ENCODE measurements at regions not wholly inside any gene's neighbourhood (a gene's known extent, or its start where the extent isn't known, plus 50 kb on each side); places are given as distances from the start of the nearest gene placed in this dataset.
A peak's percentile ranks its signal among the peaks of the same experiment; 100 is the strongest.
"Not testable (repeated sequence)": the region's sequence is repeated elsewhere in the genome, so short reads cannot be mapped to it uniquely, and the experiment has no call there.

GRCh38 chrX:1059576-1060561 lies 152.6 kb downstream of the CRLF2 start:
- peak; percentile 54 for DNase-seq (ENCODE audit: low read depth)

- DNase-seq (ENCODE audit: low read depth): not testable (repeated sequence)
Measured at GRCh38 chrX:1053600-1053999, 158.8 kb downstream of the CRLF2 start.

GRCh38 chrX:1053072-1053471 lies 159.4 kb downstream of the CRLF2 start:
- no peak for DNase-seq (ENCODE audit: low read depth)

GRCh38 chrX:1052021-1052420 lies 160.4 kb downstream of the CRLF2 start:
- DNase-seq (ENCODE audit: low read depth): no peak

GRCh38 chrX:1051421-1051820 lies 161.0 kb downstream of the CRLF2 start:
- no peak for DNase-seq (ENCODE audit: low read depth)

GRCh38 chrX:1045680-1046314 lies 166.7 kb downstream of the CRLF2 start:
- DNase-seq (ENCODE audit: low read depth): no peak

GRCh38 chrX:1041091-1041490 lies 171.4 kb downstream of the CRLF2 start:
- DNase-seq (ENCODE audit: low read depth): no peak

- DNase-seq (ENCODE audit: low read depth): not testable (repeated sequence)
Measured at GRCh38 chrX:1035931-1036330, 176.5 kb downstream of the CRLF2 start.

GRCh38 chrX:1035206-1035605 lies 177.2 kb downstream of the CRLF2 start:
- DNase-seq (ENCODE audit: low read depth): no peak

- no peak for DNase-seq (ENCODE audit: low read depth)
Measured at GRCh38 chrX:1034717-1035116, 177.7 kb downstream of the CRLF2 start.

- DNase-seq (ENCODE audit: low read depth): no peak
Measured at GRCh38 chrX:1031521-1032430, 180.7 kb downstream of the CRLF2 start.

GRCh38 chrX:1029494-1029893 lies 183.0 kb downstream of the CRLF2 start:
- no peak for DNase-seq (ENCODE audit: low read depth)

- no peak for DNase-seq (ENCODE audit: low read depth)
Measured at GRCh38 chrX:1027680-1028079, 184.8 kb downstream of the CRLF2 start.

- DNase-seq (ENCODE audit: low read depth): no peak
Measured at GRCh38 chrX:1027133-1027532, 185.3 kb downstream of the CRLF2 start.

GRCh38 chrX:1026263-1027015 lies 186.0 kb downstream of the CRLF2 start:
- no peak for DNase-seq (ENCODE audit: low read depth)

- DNase-seq (ENCODE audit: low read depth): no peak
Measured at GRCh38 chrX:1025413-1025812, 187.0 kb downstream of the CRLF2 start.

GRCh38 chrX:1023676-1024075 lies 188.8 kb downstream of the CRLF2 start:
- no peak for DNase-seq (ENCODE audit: low read depth)

- not testable (repeated sequence) for DNase-seq (ENCODE audit: low read depth)
Measured at GRCh38 chrX:1021314-1021993, 191.0 kb downstream of the CRLF2 start.

GRCh38 chrX:1020634-1021166 lies 191.7 kb downstream of the CRLF2 start:
- no peak for DNase-seq (ENCODE audit: low read depth)

GRCh38 chrX:1016926-1017325 lies 195.5 kb downstream of the CRLF2 start:
- DNase-seq (ENCODE audit: low read depth): not testable (repeated sequence)

Data from Daoy (cell line).